ENCODE measurements at regions not wholly inside any gene's neighbourhood (a gene's known extent, or its start where the extent isn't known, plus 50 kb on each side); places are given as distances from the start of the nearest gene placed in this dataset.

DNA sequence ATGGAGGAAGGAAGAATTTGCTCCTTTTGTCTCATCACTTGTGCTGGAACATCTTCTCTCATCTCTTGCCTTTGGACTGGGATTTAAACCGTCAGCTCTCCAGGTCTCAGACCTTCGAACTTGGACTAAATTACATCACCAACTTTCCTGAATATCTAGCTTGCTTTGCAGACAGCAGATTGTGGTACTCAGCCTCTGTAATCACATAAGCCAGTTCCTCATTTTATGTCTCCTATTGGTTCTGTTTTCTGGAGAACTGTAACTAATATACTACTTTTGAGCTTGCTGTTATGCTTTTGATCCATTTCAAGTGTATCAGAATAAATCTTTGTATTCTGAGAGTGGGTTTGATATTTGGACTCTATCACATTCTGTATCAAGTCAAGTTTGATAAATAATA is 164.3 kb upstream of the VEPH1 start:
- intact Hi-C loops (cut with DNase I): no loop called here
- no peak overlapping the region for H3K4me3 ChIP-seq
- ATAC-seq: no peak

DNA sequence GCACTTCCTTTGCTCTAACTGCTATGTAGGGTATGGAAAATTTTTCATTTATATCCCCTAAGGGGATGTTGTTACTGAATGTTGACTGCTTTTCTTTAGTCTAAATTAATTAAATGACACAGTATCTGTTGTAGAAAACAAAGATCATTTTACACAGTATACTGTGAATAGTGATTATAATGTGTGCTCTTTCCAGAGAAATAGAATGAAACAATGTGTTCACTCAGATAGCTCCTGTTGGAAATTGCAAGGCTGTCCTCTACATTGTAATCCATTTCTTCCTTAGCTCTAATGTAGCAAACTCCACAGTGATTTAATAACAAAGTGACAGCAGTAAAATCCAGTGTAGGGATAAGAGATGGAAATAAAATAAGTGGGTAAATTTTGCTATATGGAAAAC is 159.0 kb upstream of the VEPH1 start:
- no peak overlapping the region for H3K4me3 ChIP-seq
- no peaks in the 10 kb centered on the region for H3K36me3 ChIP-seq
- intact Hi-C loops (cut with DNase I): no loop called here
- H3K9me3 ChIP-seq: no peaks in the 10 kb centered on the region
- no peaks in the 10 kb centered on the region for H3K27me3 ChIP-seq
- no peaks in the 10 kb centered on the region for H3K4me1 ChIP-seq
- ATAC-seq (no peak), DNase-seq (no peak)
- TF ChIP-seq POLR2A (IDR thresholded peaks at IDR 0.05): no peak
- TF ChIP-seq, protein P1, sequence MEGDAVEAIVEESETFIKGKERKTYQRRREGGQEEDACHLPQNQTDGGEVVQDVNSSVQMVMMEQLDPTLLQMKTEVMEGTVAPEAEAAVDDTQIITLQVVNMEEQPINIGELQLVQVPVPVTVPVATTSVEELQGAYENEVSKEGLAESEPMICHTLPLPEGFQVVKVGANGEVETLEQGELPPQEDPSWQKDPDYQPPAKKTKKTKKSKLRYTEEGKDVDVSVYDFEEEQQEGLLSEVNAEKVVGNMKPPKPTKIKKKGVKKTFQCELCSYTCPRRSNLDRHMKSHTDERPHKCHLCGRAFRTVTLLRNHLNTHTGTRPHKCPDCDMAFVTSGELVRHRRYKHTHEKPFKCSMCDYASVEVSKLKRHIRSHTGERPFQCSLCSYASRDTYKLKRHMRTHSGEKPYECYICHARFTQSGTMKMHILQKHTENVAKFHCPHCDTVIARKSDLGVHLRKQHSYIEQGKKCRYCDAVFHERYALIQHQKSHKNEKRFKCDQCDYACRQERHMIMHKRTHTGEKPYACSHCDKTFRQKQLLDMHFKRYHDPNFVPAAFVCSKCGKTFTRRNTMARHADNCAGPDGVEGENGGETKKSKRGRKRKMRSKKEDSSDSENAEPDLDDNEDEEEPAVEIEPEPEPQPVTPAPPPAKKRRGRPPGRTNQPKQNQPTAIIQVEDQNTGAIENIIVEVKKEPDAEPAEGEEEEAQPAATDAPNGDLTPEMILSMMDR (IDR thresholded peaks at IDR 0.05): no peak
- no peak overlapping the region for H3K27ac ChIP-seq

More for the DNA sequence above, 164.3 kb upstream of the VEPH1 start:
- no peaks in the 10 kb centered on the region for H3K27me3 ChIP-seq
- H3K4me1 ChIP-seq: no peaks in the 10 kb centered on the region
- H3K9me3 ChIP-seq: no peaks in the 10 kb centered on the region
- H3K27ac ChIP-seq: no peak overlapping the region
- 61 to 72% (median 65%) methylated on average over 2 of the region's 2 CpGs for WGBS, 4 donors
- TF ChIP-seq POLR2A (IDR thresholded peaks at IDR 0.05): no peak
- TF ChIP-seq, protein P1 (IDR thresholded peaks at IDR 0.05): no peak
- no peaks in the 10 kb centered on the region for H3K36me3 ChIP-seq
- no peak for DNase-seq

- no peak for TF ChIP-seq POLR2A (IDR thresholded peaks at IDR 0.05)
- TF ChIP-seq, protein P1 (IDR thresholded peaks at IDR 0.05): no peak
- Histone ChIP-seq H3K4me1 (no peaks in the 10 kb centered on the region), H3K9me3 (no peaks in the 10 kb centered on the region), H3K36me3 (no peaks in the 10 kb centered on the region), H3K27ac (no peak overlapping the region), H3K27me3 (no peaks in the 10 kb centered on the region), H3K4me3 (no peak overlapping the region)
- no peak for DNase-seq
- intact Hi-C loops (cut with DNase I): no loop called here
- ATAC-seq: no peak
Measured at GRCh38 chr3:157660847-157661246, 157.6 kb upstream of the VEPH1 start.

DNA sequence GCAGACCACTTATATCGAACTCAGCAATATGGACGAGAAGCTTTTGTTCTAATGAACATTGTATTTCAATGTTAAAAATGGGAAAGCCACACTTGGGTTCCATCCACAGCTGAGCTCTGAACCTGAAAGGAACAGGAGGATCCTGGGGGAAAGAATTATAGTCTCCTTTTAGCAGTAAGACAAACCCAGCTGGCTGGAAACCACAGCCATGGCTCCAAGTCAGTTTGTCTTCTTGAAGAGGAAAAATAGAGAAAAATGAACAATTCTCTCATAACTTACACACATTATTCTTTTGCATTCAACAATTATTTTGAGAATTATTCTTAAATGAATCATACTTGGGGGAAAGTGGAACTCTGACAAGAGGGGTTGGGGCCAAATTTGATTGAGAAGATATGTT is 149.2 kb upstream of the VEPH1 start:
- 92 to 93% (median 92%) methylated on average over 2 of the region's 2 CpGs for WGBS, 4 donors
- ATAC-seq (no peak), DNase-seq (no peak)
- TF ChIP-seq, protein P1 (IDR thresholded peaks at IDR 0.05): no peak
- Histone ChIP-seq H3K9me3 (no peaks in the 10 kb centered on the region), H3K27ac (no peak overlapping the region), H3K4me1 (no peaks in the 10 kb centered on the region), H3K36me3 (no peaks in the 10 kb centered on the region), H3K4me3 (no peak overlapping the region), H3K27me3 (no peaks in the 10 kb centered on the region)
- intact Hi-C loops (cut with DNase I): no loop called here
